A549 (cell line): ENCODE measurements at regions not wholly inside any gene's neighbourhood (a gene's known extent, or its start where the extent isn't known, plus 50 kb on each side); places are given as distances from the start of the nearest gene placed in this dataset.

Source experiments
- ATAC-seq, 2 experiments: fragments of 200-7000 bp in 1 of 2; fragments of >200 bp in 1 of 2; cut with Nextera tagmentation in 1 of 2; cut with Tn5 transposase in 1 of 2; 3 replicates each; pipeline versions ENCODE4 v1.8.0 to v1.9.1; 2018 to 2020; ENCODE audit warnings: mild to moderate bottlenecking in 1 of 2, moderate library complexity in 1 of 2
- CTCF ChIA-PET: fragments of 300-600 bp; sonication (Branson Sonifier 250); formaldehyde crosslinking; extraction: SDS; loops from one replicate; lab custom pipeline; 2021; ENCODE audit warnings: antibody characterized with exemption, inconsistent platforms; lab: Yijun Ruan, JAX
- POLR2A ChIA-PET: fragments of 350-600 bp; formaldehyde crosslinking; extraction: SDS; loops from one replicate; lab custom pipeline; 2021; ENCODE audit warnings: antibody characterized with exemption, inconsistent platforms; lab: Yijun Ruan, JAX
- DNase-seq, 2 experiments: peaks; one replicate each; pipeline versions ENCODE4 v3.0.0 to v3.0.0-alpha.2; 2011 to 2016; ENCODE audit warnings: low read depth in 1 of 2, low spot score in 1 of 2
- FAIRE-seq: peaks from 2 replicates; lab custom pipeline; 2011; peaks lifted over from hg19 to GRCh38; lab: Jason Lieb, UNC
- H3K27ac ChIP-seq, 2 experiments: fragments of >200 bp; sonication (Bioruptor Twin); formaldehyde crosslinking; 3 replicates each; pipeline ENCODE4 v1.5.1; 2016 to 2017
- H3K4me1 ChIP-seq: fragments of >200 bp; sonication (Bioruptor Twin); formaldehyde crosslinking; 3 replicates; pipeline ENCODE4 v1.6.1; 2016
- H3K4me2 ChIP-seq: fragments of >200 bp; sonication (Bioruptor Twin); formaldehyde crosslinking; 3 replicates; pipeline ENCODE4 v1.6.1; 2016
- H3K4me3 ChIP-seq: fragments of >200 bp; sonication (Bioruptor Twin); formaldehyde crosslinking; 3 replicates; pipeline ENCODE4 v1.5.1; 2016
- H3K9me3 ChIP-seq: fragments of >200 bp; sonication (Bioruptor Twin); formaldehyde crosslinking; 3 replicates; pipeline ENCODE4 v1.6.1; 2016
- EHF ChIP-seq: fragments of 250-450 bp; sonication (Bioruptor Pico); IDR thresholded peaks from 2 replicates; pipeline ENCODE4 v1.5.0; 2020; ENCODE audit warnings: mild to moderate bottlenecking
- EHMT2 ChIP-seq: fragments of 200-600 bp; sonication (generic); IDR thresholded peaks from 2 replicates; pipeline ENCODE4 v1.6.1; 2016; ENCODE audit warnings: antibody characterized with exemption, low read depth, mild to moderate bottlenecking, moderate library complexity
- EP300 ChIP-seq, 2 experiments: fragments of >200 bp; sonication (Bioruptor Twin); formaldehyde crosslinking; IDR thresholded peaks; 2 replicates in 1 of 2; 3 replicates in 1 of 2; pipeline ENCODE4 v1.6.1; 2016 to 2017
- FOSB ChIP-seq: fragments of 250-450 bp; sonication (Bioruptor Pico); IDR thresholded peaks from 2 replicates; pipeline ENCODE4 v1.5.0; 2020; ENCODE audit warnings: mild to moderate bottlenecking, moderate library complexity
- FOSL2 ChIP-seq, 2 experiments: fragments of 450-650 bp in 1 of 2; fragments of >200 bp in 1 of 2; sonication (Bioruptor Twin) in 1 of 2; formaldehyde crosslinking; IDR thresholded peaks; 2 replicates each; pipeline versions ENCODE4 v1.5.0 to v1.6.1; 2016 to 2020; ENCODE audit warnings: mild to moderate bottlenecking in 1 of 2, moderate library complexity in 1 of 2
- HDAC2 ChIP-seq: fragments of 200-600 bp; sonication (generic); IDR thresholded peaks from 2 replicates; pipeline ENCODE4 v1.6.1; 2016
- HES2 ChIP-seq: fragments of >200 bp; sonication (Bioruptor Twin); formaldehyde crosslinking; IDR thresholded peaks from 2 replicates; pipeline ENCODE4 v1.6.1; 2016
- HOXA7 ChIP-seq: fragments of 250-450 bp; sonication (Bioruptor Pico); IDR thresholded peaks from 2 replicates; pipeline ENCODE4 v1.5.0; 2020; ENCODE audit warnings: mild to moderate bottlenecking, moderate library complexity
- JUN ChIP-seq, 2 experiments: fragments of >200 bp; sonication (Bioruptor Twin); formaldehyde crosslinking; IDR thresholded peaks; 2 replicates in 1 of 2; 3 replicates in 1 of 2; pipeline ENCODE4 v1.6.1; 2016 to 2017
- JUNB ChIP-seq: fragments of >200 bp; sonication (Bioruptor Twin); formaldehyde crosslinking; IDR thresholded peaks from 2 replicates; pipeline ENCODE4 v1.6.1; 2016
- KDM5A ChIP-seq: fragments of 200-600 bp; sonication (generic); IDR thresholded peaks from 2 replicates; pipeline ENCODE4 v1.6.1; 2016; ENCODE audit warnings: antibody characterized with exemption, mild to moderate bottlenecking
- MAFK ChIP-seq: fragments of 450-650 bp; IDR thresholded peaks from 2 replicates; pipeline ENCODE4 v1.6.1; 2014; ENCODE audit not compliant: partially characterized antibody
- NPAS2 ChIP-seq: fragments of 250-450 bp; sonication (Bioruptor Pico); IDR thresholded peaks from 2 replicates; pipeline ENCODE4 v1.8.0; 2022; ENCODE audit warnings: mild to moderate bottlenecking, moderate library complexity, borderline replicate concordance
- POLR2A ChIP-seq: IDR thresholded peaks from 2 replicates; pipeline ENCODE4 v1.6.1; 2012; ENCODE audit warnings: mild to moderate bottlenecking, low read length
- RAD21 ChIP-seq, 2 experiments: fragments of >200 bp in 1 of 2; sonication (Bioruptor Twin) in 1 of 2; formaldehyde crosslinking in 1 of 2; IDR thresholded peaks in 1 of 2; conservative IDR thresholded peaks in 1 of 2; 2 replicates in 1 of 2; 3 replicates in 1 of 2; pipeline ENCODE4 v1.6.1; 2012 to 2018; ENCODE audit warnings: inconsistent platforms in 1 of 2
- REST ChIP-seq: fragments of 200-600 bp; sonication (generic); IDR thresholded peaks from 2 replicates; pipeline ENCODE4 v1.6.1; 2016; ENCODE audit warnings: antibody characterized with exemption, mild to moderate bottlenecking, moderate library complexity
- RFX5 ChIP-seq: fragments of 450-650 bp; IDR thresholded peaks from 2 replicates; pipeline ENCODE4 v1.7.1; 2014; ENCODE audit warnings: antibody characterized with exemption, mild to moderate bottlenecking, moderate library complexity
- ZC3H11A ChIP-seq: fragments of 450-650 bp; IDR thresholded peaks from 2 replicates; pipeline ENCODE4 v1.6.1; 2014; ENCODE audit warnings: antibody characterized with exemption, mild to moderate bottlenecking
- ZFP36 ChIP-seq: fragments of 450-650 bp; IDR thresholded peaks from 2 replicates; pipeline ENCODE4 v1.6.1; 2014; ENCODE audit warnings: borderline replicate concordance; ENCODE audit not compliant: partially characterized antibody
- WGBS: methylation state at CpG from one replicate; pipeline ENCODE4 v1.1.6; 2017; ENCODE audit errors: missing lambda C conversion rate; 5-methylcytosine and 5-hydroxymethylcytosine counted together
- TF ChIP-seq, protein P1 (sequence below): fragments of 450-650 bp; IDR thresholded peaks from 2 replicates; pipeline ENCODE4 v1.6.1; 2014; ENCODE audit warnings: antibody characterized with exemption
- TF ChIP-seq, protein P2 (sequence below): fragments of >200 bp; sonication (Bioruptor Twin); formaldehyde crosslinking; IDR thresholded peaks from 3 replicates; pipeline ENCODE4 v1.5.1; 2016
- TF ChIP-seq, protein P3 (sequence below): fragments of 250-450 bp; sonication (Bioruptor Pico); IDR thresholded peaks from 2 replicates; pipeline ENCODE4 v1.5.0; 2021; ENCODE audit warnings: mild to moderate bottlenecking, moderate library complexity, borderline replicate concordance
- TF ChIP-seq, protein P4 (sequence below): fragments of 150-350 bp; IDR thresholded peaks from 2 replicates; pipeline ENCODE4 v1.6.1; 2014; ENCODE audit warnings: low read depth, mild to moderate bottlenecking, low read length

GRCh38 chr13:76500894-76501293 lies 385.3 kb downstream of the KCTD12 start:
- CTCF ChIA-PET, result no interaction called here

GRCh38 chr13:76499891-76500290 lies 386.3 kb downstream of the KCTD12 start:
- no peak overlapping the region for H3K4me3 ChIP-seq
- POLR2A ChIA-PET, result no interaction called here
- CTCF ChIA-PET, result no interaction called here
- DNase-seq, result no peak
- no peak overlapping the region for H3K27ac ChIP-seq
- no peaks in the 10 kb centered on the region for H3K4me1 ChIP-seq
- WGBS, result 0% methylated on average over 1 of the region's 1 CpG
- no peak overlapping the region for H3K4me2 ChIP-seq
- no peak for FAIRE-seq
- no peak for ATAC-seq
- H3K9me3 ChIP-seq, result no peaks in the 10 kb centered on the region
- no peak for TF ChIP-seq FOSB (CRISPR knock-in tag)
- TF ChIP-seq, protein P1, sequence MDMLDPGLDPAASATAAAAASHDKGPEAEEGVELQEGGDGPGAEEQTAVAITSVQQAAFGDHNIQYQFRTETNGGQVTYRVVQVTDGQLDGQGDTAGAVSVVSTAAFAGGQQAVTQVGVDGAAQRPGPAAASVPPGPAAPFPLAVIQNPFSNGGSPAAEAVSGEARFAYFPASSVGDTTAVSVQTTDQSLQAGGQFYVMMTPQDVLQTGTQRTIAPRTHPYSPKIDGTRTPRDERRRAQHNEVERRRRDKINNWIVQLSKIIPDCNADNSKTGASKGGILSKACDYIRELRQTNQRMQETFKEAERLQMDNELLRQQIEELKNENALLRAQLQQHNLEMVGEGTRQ, result no peak
- TF ChIP-seq, protein P2, sequence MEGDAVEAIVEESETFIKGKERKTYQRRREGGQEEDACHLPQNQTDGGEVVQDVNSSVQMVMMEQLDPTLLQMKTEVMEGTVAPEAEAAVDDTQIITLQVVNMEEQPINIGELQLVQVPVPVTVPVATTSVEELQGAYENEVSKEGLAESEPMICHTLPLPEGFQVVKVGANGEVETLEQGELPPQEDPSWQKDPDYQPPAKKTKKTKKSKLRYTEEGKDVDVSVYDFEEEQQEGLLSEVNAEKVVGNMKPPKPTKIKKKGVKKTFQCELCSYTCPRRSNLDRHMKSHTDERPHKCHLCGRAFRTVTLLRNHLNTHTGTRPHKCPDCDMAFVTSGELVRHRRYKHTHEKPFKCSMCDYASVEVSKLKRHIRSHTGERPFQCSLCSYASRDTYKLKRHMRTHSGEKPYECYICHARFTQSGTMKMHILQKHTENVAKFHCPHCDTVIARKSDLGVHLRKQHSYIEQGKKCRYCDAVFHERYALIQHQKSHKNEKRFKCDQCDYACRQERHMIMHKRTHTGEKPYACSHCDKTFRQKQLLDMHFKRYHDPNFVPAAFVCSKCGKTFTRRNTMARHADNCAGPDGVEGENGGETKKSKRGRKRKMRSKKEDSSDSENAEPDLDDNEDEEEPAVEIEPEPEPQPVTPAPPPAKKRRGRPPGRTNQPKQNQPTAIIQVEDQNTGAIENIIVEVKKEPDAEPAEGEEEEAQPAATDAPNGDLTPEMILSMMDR, result no peak
- no peak for TF ChIP-seq KDM5A
- TF ChIP-seq EHF (CRISPR knock-in tag), result no peak
- TF ChIP-seq, protein P3, sequence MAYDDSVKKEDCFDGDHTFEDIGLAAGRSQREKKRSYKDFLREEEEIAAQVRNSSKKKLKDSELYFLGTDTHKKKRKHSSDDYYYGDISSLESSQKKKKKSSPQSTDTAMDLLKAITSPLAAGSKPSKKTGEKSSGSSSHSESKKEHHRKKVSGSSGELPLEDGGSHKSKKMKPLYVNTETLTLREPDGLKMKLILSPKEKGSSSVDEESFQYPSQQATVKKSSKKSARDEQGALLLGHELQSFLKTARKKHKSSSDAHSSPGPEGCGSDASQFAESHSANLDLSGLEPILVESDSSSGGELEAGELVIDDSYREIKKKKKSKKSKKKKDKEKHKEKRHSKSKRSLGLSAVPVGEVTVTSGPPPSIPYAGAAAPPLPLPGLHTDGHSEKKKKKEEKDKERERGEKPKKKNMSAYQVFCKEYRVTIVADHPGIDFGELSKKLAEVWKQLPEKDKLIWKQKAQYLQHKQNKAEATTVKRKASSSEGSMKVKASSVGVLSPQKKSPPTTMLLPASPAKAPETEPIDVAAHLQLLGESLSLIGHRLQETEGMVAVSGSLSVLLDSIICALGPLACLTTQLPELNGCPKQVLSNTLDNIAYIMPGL (CRISPR knock-in tag), result no peak
- no peak for TF ChIP-seq HDAC2
- TF ChIP-seq FOSL2 (IDR thresholded peaks at IDR 0.05), result no peak
- no peak for TF ChIP-seq FOSL2 (CRISPR knock-in tag; IDR thresholded peaks at IDR 0.05)

More at GRCh38 chr13:76500894-76501293, 385.3 kb downstream of the KCTD12 start:
- H3K27ac ChIP-seq, result no peak overlapping the region
- POLR2A ChIA-PET, result no interaction called here
- 22% methylated on average over 3 of the region's 3 CpGs for whole genome bisulfite sequencing
- no peaks in the 10 kb centered on the region for H3K4me1 ChIP-seq
- H3K9me3 ChIP-seq, result no peaks in the 10 kb centered on the region
- TF ChIP-seq JUN (IDR thresholded peaks at IDR 0.05) (no peak), EHMT2 (no peak), ZC3H11A (no peak), RFX5 (no peak), NPAS2 (CRISPR knock-in tag) (no peak), ZFP36 (no peak), HOXA7 (no peak), MAFK (no peak), EP300 (IDR thresholded peaks at IDR 0.05) (no peak), REST (no peak), HES2 (no peak), KDM5A (no peak), RAD21 (conservative IDR thresholded peaks at IDR 0.05 in 1 of 2, IDR thresholded peaks at IDR 0.05 in 1 of 2) (no peak), JUNB (no peak), POLR2A (no peak), FOSB (CRISPR knock-in tag) (no peak)
- TF ChIP-seq, protein P2, result no peak
- TF ChIP-seq, protein P4, sequence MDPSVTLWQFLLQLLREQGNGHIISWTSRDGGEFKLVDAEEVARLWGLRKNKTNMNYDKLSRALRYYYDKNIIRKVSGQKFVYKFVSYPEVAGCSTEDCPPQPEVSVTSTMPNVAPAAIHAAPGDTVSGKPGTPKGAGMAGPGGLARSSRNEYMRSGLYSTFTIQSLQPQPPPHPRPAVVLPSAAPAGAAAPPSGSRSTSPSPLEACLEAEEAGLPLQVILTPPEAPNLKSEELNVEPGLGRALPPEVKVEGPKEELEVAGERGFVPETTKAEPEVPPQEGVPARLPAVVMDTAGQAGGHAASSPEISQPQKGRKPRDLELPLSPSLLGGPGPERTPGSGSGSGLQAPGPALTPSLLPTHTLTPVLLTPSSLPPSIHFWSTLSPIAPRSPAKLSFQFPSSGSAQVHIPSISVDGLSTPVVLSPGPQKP, result no peak
- no peak for ATAC-seq
- no peak for DNase-seq
- H3K4me2 ChIP-seq, result no peak overlapping the region
- no peak for FAIRE-seq
- H3K4me3 ChIP-seq, result no peak overlapping the region
